ENCODE measurements at regions not wholly inside any gene's neighbourhood (a gene's known extent, or its start where the extent isn't known, plus 50 kb on each side); places are given as distances from the start of the nearest gene placed in this dataset.
A peak's percentile ranks its signal among the peaks of the same experiment; 100 is the strongest.
"Not testable (repeated sequence)": the region's sequence is repeated elsewhere in the genome, so short reads cannot be mapped to it uniquely, and the experiment has no call there.

- DNase-seq: peak; percentile 52
Measured at GRCh38 chr7:109836016-109836415, 1254.9 kb upstream of the LRRN3 start.

GRCh38 chr7:109842386-109842785 lies 1248.5 kb upstream of the LRRN3 start:
- DNase-seq: peak; percentile 3

DNA sequence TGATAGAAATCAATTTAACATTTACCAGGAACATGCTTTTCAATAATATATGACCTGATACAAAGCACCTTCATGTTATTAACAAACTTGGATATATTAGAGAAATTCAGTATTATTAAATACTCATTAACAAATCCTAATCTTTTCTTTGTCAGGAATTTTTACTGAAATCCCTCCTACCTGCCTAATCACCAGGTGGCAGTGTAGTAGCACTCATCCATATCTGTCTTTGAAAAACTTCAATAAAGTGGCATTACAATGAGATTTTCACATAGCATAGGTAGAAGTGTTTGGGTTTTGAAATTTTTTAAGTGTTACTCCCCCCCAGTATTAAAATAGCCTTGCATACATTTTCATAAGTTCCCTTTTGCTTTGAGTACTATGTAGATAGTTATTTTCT lies 1246.6 kb upstream of the LRRN3 start:
- DNase-seq: peak; percentile 16

GRCh38 chr7:109864230-109864629 lies 1226.7 kb upstream of the LRRN3 start:
- DNase-seq: no peak

GRCh38 chr7:109868215-109868860 lies 1222.6 kb upstream of the LRRN3 start:
- DNase-seq: no peak

DNA sequence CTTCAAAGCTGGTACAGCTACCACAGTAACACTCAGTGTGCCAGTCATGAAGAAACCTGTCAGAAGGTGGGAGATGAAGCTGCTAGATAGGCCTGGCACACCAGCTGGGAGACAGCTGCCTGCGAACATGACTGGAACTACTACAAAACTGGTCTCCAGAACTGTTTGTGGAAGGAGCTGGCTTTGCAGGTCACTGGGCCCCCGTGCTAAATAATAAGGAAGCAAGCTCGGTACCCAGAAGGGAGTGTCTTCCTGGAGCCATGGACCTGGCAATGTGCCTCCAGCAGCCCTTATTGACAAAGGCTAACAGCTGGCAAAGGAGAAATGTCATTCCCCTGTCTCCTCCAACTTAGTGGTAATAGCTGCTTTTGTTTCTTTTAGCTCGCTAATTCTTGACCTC lies 1217.6 kb upstream of the LRRN3 start:
- DNase-seq: no peak

- DNase-seq: no peak
Measured at GRCh38 chr7:109879287-109879828, 1211.6 kb upstream of the LRRN3 start.

GRCh38 chr7:109890622-109891021 lies 1200.3 kb upstream of the LRRN3 start:
- DNase-seq: no peak

DNA sequence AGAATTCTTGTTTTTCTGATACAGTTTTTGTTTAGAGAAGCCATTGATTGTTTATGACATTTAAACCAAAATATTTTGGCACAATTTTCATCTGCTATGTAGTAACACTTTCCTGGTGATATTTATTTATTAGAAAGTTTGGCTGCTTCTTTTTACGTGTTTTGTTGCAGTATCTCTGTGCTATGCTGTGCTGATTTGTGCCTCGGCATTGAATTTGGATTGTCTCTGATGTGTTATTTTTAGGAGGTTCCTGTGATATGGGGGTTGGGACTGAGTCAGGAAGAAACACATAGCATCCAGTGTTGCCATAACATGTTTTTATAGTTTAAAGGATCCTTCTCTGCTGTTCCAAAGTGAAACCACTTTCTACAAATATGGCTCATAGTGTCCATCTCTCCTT lies 1197.7 kb upstream of the LRRN3 start:
- DNase-seq: peak; percentile 18

DNA sequence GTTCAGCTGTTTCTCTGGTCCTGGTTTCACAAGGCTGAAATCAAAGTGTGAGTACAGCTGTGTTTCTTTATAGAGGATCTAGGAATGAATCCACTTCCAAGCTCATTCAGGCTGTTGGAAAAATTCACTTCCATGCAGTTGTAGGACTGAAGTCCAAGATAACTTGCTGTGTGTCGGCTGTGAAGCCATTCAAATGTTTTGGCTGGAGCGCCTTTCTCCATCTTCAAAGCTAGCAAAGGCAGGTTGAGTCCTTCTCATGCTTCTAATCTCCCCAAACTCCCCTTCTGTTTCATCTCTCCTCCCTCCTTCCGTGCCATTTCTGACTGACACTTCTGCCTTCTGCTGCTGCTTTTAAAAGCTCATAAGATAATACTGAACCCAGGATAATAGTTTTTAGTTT lies 1195.4 kb upstream of the LRRN3 start:
- no peak for DNase-seq

GRCh38 chr7:109901926-109902325 lies 1189.0 kb upstream of the LRRN3 start:
- peak; percentile 58 for DNase-seq

GRCh38 chr7:109905368-109906065 lies 1185.4 kb upstream of the LRRN3 start:
- DNase-seq: not testable (repeated sequence)

- DNase-seq: no peak
Measured at GRCh38 chr7:109915670-109916069, 1175.3 kb upstream of the LRRN3 start.

DNA sequence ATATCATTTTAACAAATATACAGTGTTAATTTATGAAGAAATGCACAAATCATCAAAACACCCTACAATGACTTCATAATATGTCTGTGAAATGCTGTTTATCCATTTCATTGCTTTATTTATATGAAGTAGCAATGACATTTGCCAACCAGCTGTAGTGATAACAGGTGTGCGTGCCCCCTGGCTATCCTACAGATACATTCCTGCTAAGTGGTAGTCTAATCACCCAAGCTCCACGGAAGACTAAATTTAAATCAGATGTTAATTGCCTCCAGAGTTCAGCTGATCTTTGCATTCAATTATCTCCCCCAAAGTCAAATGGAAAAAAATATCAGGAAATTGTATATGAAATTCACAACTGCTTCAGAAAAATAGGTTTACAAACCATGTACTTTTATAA lies 1164.2 kb upstream of the LRRN3 start:
- DNase-seq: no peak

- no peak for DNase-seq
Measured at GRCh38 chr7:109930049-109930448, 1160.9 kb upstream of the LRRN3 start.

- DNase-seq: no peak
Measured at GRCh38 chr7:109939207-109939606, 1151.7 kb upstream of the LRRN3 start.

GRCh38 chr7:109945820-109946518 lies 1145.0 kb upstream of the LRRN3 start:
- DNase-seq: peak; percentile 4

GRCh38 chr7:109950256-109950655 lies 1140.7 kb upstream of the LRRN3 start:
- no peak for DNase-seq

DNA sequence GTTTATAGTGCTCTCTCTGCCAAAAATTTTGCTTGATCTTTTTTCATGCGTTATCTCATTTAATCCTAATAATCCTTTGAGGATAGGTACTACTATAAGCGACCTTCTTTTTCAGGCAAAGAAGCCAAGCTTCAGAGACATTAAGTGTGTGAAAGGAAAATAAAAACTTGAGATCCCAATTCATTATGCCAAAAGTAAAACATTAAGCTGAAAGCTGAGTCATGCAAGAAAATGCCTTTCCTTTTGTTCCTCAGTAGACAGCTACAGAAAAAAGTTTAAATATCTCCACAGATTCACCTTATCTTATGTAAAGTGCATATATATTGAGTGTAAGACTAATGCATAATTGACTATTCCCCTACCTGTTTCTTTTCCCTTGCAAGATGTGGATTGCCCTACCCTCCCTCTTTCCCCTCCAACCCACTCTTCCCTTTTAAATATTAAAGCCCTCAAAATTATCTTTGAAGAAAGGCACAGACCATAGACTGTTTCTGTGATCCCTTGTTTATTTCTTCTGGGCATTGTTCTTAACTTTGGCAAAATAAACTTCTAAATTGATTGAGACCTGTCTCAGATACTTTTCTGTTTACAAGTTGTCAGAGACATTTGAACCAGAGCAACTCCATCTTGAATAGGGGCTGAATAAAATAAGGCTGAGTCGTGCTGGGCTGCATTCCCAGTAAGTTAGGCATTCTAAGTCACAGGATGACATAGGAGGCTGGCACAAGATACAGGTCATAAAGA lies 1139.9 kb upstream of the LRRN3 start:
- DNase-seq: no peak

DNA sequence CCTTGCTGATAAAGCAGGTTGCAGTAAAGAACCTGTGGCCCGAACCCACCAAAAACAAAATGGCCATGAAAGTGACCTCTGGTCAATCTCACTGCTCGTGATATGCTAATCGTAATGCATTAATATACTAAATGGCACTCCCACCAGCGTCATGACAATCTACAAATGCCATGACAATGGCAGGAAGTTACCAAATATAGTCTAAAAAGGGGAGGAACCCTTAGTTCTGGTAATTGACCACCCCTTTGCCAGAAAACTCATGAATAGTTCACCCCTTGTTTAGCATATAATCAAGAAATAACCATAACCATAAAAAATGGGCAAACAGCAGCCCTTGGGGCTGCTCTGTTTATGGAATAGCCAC lies 1139.4 kb upstream of the LRRN3 start:
- no peak for DNase-seq

- DNase-seq: no peak
Measured at GRCh38 chr7:109955986-109956385, 1134.9 kb upstream of the LRRN3 start.

GRCh38 chr7:109956916-109957315 lies 1134.0 kb upstream of the LRRN3 start:
- no peak for DNase-seq

DNA sequence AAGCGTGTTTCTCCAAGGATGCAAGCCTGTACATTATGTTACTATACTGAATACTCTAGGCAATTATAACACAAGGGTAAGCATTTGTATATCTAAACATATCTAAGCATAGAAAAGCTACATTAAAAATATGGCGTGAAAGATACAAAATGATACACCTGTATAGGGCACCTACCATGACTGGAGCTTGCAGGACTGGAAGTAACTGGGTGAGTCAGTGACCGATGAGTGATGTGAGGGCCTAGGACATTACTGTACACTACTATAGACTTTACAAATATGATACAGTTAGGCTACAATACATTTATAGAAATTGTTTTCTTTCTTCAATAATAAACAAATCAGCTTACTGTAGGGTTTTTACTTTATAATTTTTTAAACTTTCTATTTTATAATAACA lies 1127.2 kb upstream of the LRRN3 start:
- DNase-seq: no peak
